ENCODE measurements at regions not wholly inside any gene's neighbourhood (a gene's known extent, or its start where the extent isn't known, plus 50 kb on each side); places are given as distances from the start of the nearest gene placed in this dataset.

DNA sequence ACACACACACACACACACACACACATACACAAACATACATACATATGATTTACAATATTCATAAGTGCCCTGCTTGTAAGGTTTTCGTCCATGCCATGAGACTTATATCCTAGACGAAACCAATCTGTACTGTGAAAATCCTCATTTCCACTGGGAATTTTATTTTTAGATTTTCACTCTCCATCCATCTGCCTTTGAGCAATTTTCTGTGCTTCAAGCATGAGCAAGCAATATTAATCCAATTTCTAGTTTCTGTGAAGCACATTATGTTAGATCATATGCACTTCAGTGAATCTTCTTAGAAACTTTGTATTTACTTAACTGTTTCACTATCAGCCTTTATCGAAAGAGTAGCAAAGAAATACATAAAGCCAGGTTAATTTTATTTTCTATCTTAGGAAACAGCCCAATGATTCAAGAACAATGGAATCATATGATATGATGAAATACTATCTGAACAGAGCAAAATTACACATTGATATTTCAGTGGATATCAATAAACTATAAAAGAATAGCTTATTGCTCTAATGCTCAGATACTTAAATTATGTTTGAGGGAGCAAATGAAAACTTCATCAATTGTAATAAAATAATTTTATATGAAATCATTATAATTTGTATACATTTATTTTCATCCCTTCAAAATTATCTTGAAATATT is 1100.7 kb upstream of the MIR17HG start:
- H2AFZ ChIP-seq (ENCODE audit: low read depth, low read length, severe bottlenecking): no peak overlapping the region
- H3F3A ChIP-seq (ENCODE audit: insufficient read depth): no peaks in the 10 kb centered on the region
- no peaks in the 10 kb centered on the region for H3K9me3 ChIP-seq (ENCODE audit: insufficient read depth, low read length)
- no peaks in the 10 kb centered on the region for H3K79me2 ChIP-seq (ENCODE audit: insufficient read depth, low read length)
- TF ChIP-seq, protein P1, sequence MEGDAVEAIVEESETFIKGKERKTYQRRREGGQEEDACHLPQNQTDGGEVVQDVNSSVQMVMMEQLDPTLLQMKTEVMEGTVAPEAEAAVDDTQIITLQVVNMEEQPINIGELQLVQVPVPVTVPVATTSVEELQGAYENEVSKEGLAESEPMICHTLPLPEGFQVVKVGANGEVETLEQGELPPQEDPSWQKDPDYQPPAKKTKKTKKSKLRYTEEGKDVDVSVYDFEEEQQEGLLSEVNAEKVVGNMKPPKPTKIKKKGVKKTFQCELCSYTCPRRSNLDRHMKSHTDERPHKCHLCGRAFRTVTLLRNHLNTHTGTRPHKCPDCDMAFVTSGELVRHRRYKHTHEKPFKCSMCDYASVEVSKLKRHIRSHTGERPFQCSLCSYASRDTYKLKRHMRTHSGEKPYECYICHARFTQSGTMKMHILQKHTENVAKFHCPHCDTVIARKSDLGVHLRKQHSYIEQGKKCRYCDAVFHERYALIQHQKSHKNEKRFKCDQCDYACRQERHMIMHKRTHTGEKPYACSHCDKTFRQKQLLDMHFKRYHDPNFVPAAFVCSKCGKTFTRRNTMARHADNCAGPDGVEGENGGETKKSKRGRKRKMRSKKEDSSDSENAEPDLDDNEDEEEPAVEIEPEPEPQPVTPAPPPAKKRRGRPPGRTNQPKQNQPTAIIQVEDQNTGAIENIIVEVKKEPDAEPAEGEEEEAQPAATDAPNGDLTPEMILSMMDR (IDR thresholded peaks at IDR 0.05; ENCODE audit: insufficient read depth, low read length, poor library complexity, severe bottlenecking): no peak
- no peak for TF ChIP-seq EZH2phosphoT487 (conservative IDR thresholded peaks at IDR 0.05; ENCODE audit: low read length)
- H3K9me2 ChIP-seq (replicated peaks; ENCODE audit: insufficient read depth, low read length): no peaks in the 10 kb centered on the region
- H4K20me1 ChIP-seq (ENCODE audit: low read depth, low read length): no peaks in the 10 kb centered on the region
- no peak overlapping the region for H3K9ac ChIP-seq (ENCODE audit: low read length)
- H3K27ac ChIP-seq (ENCODE audit: low read depth, low read length): no peak overlapping the region
- H3K36me3 ChIP-seq (ENCODE audit: low read length): no peaks in the 10 kb centered on the region
- H3K4me2 ChIP-seq (ENCODE audit: low read depth, low read length, poor library complexity, severe bottlenecking): no peak overlapping the region
- H3K27me3 ChIP-seq (ENCODE audit: low read length): no peaks in the 10 kb centered on the region
- H3K4me3 ChIP-seq (ENCODE audit: insufficient read depth, low read length, poor library complexity, severe bottlenecking): no peak overlapping the region

DNA sequence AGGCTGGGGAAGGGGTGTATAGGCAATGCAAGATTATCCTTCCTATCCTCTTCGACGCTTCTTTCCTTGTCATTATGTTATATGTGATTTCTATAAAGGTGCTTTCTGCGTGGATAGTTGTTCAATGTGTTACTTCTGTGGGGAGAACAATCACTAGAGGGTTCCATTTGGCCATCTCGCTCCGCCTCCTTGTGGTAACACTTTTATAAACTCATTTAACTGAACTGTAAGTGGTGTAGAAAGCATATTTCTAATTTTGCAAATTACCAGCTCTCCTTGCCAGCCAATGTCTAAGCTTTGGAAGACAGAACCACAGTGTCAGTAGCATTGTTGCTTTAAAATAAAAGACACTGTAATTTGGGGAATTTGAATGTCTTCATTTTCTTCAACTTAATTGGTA is 1093.7 kb upstream of the MIR17HG start:
- Histone ChIP-seq H3K9me3 (ENCODE audit: insufficient read depth, low read length) (no peaks in the 10 kb centered on the region), H3F3A (ENCODE audit: insufficient read depth) (no peaks in the 10 kb centered on the region), H3K27ac (ENCODE audit: low read depth, low read length) (no peak overlapping the region), H4K20me1 (ENCODE audit: low read depth, low read length) (no peaks in the 10 kb centered on the region), H3K9me2 (replicated peaks; ENCODE audit: insufficient read depth, low read length) (no peaks in the 10 kb centered on the region), H3K9ac (ENCODE audit: low read length) (no peak overlapping the region), H3K27me3 (ENCODE audit: low read length) (no peaks in the 10 kb centered on the region), H3K79me2 (ENCODE audit: insufficient read depth, low read length) (no peaks in the 10 kb centered on the region), H2AFZ (ENCODE audit: low read depth, low read length, severe bottlenecking) (no peak overlapping the region), H3K36me3 (ENCODE audit: low read length) (no peaks in the 10 kb centered on the region), H3K4me3 (ENCODE audit: insufficient read depth, low read length, poor library complexity, severe bottlenecking) (no peak overlapping the region), H3K4me2 (ENCODE audit: low read depth, low read length, poor library complexity, severe bottlenecking) (no peak overlapping the region)
- TF ChIP-seq, protein P1 (IDR thresholded peaks at IDR 0.05; ENCODE audit: insufficient read depth, low read length, poor library complexity, severe bottlenecking): no peak
- no peak for TF ChIP-seq EZH2phosphoT487 (conservative IDR thresholded peaks at IDR 0.05; ENCODE audit: low read length)

DNA sequence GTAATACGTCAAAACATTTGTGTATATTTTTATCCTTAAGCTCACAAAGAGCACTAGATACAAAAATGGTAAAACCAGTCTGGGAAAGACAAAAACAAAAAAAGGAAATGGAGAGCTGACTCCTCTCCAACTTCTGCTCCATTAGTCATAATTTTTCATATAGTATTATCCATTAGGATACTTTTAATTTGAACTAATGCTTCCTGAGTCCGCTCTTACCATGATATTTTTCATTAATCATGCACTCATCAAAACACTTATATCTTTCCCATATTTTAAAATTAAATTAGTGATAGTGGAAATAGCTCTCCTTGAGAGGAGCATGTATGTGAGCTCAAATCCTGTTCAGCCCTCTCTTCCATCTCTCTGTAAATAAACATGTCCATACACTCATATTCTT is 1093.0 kb upstream of the MIR17HG start:
- no peak overlapping the region for H2AFZ ChIP-seq (ENCODE audit: low read depth, low read length, severe bottlenecking)
- H4K20me1 ChIP-seq (ENCODE audit: low read depth, low read length): no peaks in the 10 kb centered on the region
- H3K27me3 ChIP-seq (ENCODE audit: low read length): no peaks in the 10 kb centered on the region
- H3K9me2 ChIP-seq (replicated peaks; ENCODE audit: insufficient read depth, low read length): no peaks in the 10 kb centered on the region
- no peaks in the 10 kb centered on the region for H3K9me3 ChIP-seq (ENCODE audit: insufficient read depth, low read length)
- no peaks in the 10 kb centered on the region for H3K36me3 ChIP-seq (ENCODE audit: low read length)
- H3K27ac ChIP-seq (ENCODE audit: low read depth, low read length): no peak overlapping the region
- no peak overlapping the region for H3K4me3 ChIP-seq (ENCODE audit: insufficient read depth, low read length, poor library complexity, severe bottlenecking)
- no peaks in the 10 kb centered on the region for H3K79me2 ChIP-seq (ENCODE audit: insufficient read depth, low read length)
- no peak overlapping the region for H3K9ac ChIP-seq (ENCODE audit: low read length)
- no peaks in the 10 kb centered on the region for H3F3A ChIP-seq (ENCODE audit: insufficient read depth)
- H3K4me2 ChIP-seq (ENCODE audit: low read depth, low read length, poor library complexity, severe bottlenecking): no peak overlapping the region
- TF ChIP-seq, protein P1 (IDR thresholded peaks at IDR 0.05; ENCODE audit: insufficient read depth, low read length, poor library complexity, severe bottlenecking): no peak
- no peak for TF ChIP-seq EZH2phosphoT487 (conservative IDR thresholded peaks at IDR 0.05; ENCODE audit: low read length)
